ENCODE measurements at regions not wholly inside any gene's neighbourhood (a gene's known extent, or its start where the extent isn't known, plus 50 kb on each side); places are given as distances from the start of the nearest gene placed in this dataset.

DNA sequence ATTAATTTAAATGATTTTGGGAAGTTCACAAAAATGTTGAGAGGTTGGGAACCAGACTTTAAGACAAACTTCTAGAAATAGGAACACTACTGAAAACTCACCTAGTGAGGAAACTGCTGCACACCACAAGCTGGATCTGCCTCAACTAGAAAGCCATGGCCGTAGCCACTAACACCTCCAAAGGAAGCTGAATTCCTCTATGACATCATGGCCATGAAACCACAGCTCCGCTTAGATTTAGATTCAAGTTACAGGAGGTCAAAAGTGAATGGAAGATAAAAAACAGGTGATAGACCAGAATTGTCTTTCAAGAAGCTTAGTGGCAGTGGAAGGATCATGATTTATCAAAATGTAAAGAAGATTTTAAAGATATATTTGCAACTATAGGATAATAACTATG lies 208.8 kb upstream of the ALG10 start:
- no peak for DNase-seq (ENCODE audit: low spot score)
- TF ChIP-seq, protein P1, sequence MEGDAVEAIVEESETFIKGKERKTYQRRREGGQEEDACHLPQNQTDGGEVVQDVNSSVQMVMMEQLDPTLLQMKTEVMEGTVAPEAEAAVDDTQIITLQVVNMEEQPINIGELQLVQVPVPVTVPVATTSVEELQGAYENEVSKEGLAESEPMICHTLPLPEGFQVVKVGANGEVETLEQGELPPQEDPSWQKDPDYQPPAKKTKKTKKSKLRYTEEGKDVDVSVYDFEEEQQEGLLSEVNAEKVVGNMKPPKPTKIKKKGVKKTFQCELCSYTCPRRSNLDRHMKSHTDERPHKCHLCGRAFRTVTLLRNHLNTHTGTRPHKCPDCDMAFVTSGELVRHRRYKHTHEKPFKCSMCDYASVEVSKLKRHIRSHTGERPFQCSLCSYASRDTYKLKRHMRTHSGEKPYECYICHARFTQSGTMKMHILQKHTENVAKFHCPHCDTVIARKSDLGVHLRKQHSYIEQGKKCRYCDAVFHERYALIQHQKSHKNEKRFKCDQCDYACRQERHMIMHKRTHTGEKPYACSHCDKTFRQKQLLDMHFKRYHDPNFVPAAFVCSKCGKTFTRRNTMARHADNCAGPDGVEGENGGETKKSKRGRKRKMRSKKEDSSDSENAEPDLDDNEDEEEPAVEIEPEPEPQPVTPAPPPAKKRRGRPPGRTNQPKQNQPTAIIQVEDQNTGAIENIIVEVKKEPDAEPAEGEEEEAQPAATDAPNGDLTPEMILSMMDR (conservative IDR thresholded peaks at IDR 0.05; ENCODE audit: low read depth) = no peak
- ChIA-PET CTCF (no interaction called here), POLR2A (ENCODE audit: low non-redundant PET) (no interaction called here)
- H3K27ac ChIP-seq = no peak overlapping the region

DNA sequence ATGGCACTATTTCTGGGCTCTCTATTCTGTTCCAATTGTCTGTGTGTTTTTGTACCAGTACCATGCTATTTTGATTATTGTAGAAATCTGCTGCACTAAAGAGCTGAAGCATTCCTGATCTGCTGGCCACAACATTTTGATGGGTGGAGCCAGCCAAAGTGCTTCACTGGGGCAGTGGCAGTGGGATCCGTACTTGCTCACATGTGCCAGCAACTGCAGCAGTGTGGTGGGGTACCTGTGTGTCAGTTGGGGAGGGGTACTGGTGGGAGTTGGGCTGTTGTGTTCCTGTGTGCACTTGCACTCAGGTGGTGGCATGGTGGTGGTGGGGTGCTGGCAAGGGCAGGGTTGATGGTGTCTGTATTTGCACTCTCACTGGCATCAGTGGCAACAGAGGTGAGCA lies 204.6 kb upstream of the ALG10 start:
- TF ChIP-seq, protein P1 (conservative IDR thresholded peaks at IDR 0.05; ENCODE audit: low read depth) = no peak
- ChIA-PET POLR2A (ENCODE audit: low non-redundant PET) (no interaction called here), CTCF (no interaction called here)
- no peak overlapping the region for H3K27ac ChIP-seq
- DNase-seq (ENCODE audit: low spot score) = no peak

DNA sequence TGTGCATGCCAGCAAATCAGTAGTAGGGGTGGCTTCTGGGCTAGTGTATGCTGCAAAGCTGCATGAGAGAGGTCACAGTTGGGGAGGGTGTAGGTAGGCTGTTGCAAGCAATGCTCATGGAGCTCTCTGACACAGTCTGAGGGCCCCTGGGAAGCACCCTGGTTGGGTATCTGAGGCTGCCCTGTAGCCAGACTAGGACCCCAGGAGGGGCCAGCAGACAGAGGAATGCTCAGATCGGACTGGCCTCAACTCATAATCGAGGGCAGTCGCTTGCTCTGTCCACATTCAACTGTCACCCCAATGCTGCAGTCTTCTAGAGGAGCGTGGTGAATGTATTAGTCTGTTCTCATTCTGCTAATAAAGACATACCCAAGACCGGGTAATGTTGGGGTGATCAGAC lies 204.0 kb upstream of the ALG10 start:
- TF ChIP-seq, protein P1 (conservative IDR thresholded peaks at IDR 0.05; ENCODE audit: low read depth) = no peak
- POLR2A ChIA-PET (ENCODE audit: low non-redundant PET) = no interaction called here
- DNase-seq (ENCODE audit: low spot score) = no peak
- CTCF ChIA-PET = no interaction called here
- no peak overlapping the region for H3K27ac ChIP-seq

DNA sequence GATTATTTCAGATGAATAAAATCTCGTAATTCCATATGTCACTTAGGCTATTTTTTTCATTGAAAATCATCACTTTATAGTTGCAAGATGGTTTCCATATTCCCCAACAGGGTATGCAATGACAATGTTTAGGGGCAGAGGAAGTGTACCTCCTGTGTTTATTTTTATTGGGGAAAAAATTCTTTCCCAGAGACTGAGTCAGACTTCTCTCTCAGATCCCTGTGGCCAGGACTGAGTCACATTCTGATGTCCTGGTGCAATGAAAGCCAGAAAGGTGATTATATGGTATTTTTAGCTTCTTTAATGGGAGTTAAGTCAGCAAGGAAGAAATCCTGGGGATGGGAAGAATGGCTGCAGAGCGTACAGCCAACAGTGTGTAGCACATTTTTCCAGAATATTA lies 196.9 kb upstream of the ALG10 start:
- TF ChIP-seq, protein P1 (conservative IDR thresholded peaks at IDR 0.05; ENCODE audit: low read depth) = no peak
- ChIA-PET CTCF (no interaction called here), POLR2A (ENCODE audit: low non-redundant PET) (no interaction called here)
- no peak for DNase-seq (ENCODE audit: low spot score)
- H3K27ac ChIP-seq = no peak overlapping the region

DNA sequence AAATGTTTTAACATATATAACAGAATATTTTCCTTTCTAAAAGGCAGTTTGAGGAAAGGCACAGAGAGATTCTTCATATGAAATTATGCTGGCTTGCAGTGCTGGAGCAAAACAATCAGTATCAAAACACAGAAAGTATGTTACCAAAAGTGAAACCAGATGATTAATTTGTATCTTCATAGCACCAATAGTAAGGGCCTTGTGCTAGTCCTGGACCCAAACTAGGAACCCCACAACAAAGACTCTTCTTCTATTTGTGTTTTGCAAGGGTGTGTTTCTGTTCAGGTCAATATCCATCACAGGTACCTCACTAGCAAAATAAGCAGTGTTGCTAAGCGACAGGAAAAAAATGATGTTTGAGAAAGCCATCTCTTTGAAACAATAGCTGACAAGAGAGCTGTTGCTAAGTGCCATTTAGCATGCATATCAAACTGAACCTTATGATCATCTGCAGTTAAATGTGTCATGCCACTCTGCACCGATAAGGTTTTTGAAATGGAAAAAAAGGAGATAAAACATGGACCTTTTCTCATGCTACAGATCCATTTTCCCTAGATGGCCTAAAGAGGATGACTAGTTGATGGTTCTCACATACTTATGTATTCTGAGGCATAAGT lies 196.2 kb upstream of the ALG10 start:
- ChIA-PET CTCF (no interaction called here), POLR2A (ENCODE audit: low non-redundant PET) (no interaction called here)
- H3K27ac ChIP-seq = no peak overlapping the region
- DNase-seq (ENCODE audit: low spot score) = no peak
- TF ChIP-seq, protein P1 (conservative IDR thresholded peaks at IDR 0.05; ENCODE audit: low read depth) = no peak

DNA sequence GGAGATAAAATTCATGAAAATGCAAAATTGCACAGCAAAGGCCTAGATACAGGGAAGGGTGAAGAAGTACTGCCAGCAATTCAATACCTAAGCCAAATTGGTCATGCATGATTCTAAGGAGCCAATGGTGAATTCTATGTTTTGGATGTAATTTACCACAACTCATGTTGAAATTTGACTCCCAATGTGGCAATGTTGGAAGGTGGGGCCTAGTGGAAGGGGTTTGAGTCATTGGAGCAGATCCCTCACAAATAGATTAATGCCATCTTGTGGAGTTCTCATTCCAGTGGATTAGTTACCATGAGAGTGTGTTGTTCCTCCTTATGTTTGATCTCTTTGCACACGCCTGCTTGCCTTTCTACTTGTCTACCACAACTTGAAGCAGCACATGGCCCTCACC lies 194.0 kb upstream of the ALG10 start:
- CTCF ChIA-PET = no interaction called here
- no peak for DNase-seq (ENCODE audit: low spot score)
- POLR2A ChIA-PET (ENCODE audit: low non-redundant PET) = no interaction called here
- no peak overlapping the region for H3K27ac ChIP-seq
- TF ChIP-seq, protein P1 (conservative IDR thresholded peaks at IDR 0.05; ENCODE audit: low read depth) = no peak

DNA sequence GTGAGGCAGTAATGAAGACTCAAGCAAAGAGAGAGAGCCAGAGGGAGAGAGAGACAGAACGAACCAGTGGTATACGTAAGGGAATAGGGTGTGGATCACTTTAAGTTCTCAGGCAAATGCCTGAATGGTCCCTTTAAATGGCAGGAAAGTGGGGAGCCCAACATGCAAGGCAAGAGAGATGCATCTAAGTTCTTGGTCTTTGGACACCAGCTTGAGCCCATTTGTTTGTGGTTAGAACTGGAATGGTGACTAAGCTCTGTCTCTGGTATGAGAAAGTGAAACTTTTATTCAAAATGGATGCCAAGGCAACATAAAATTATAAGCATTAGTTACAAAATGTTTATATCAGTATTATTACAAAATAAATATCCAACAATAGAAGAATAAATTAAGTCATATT lies 192.2 kb upstream of the ALG10 start:
- ChIA-PET POLR2A (ENCODE audit: low non-redundant PET) (no interaction called here), CTCF (interaction anchor here (0.6 kb wide), 1 partner anchor 63 kb away, joined by 3 read pairs; no protein-coding TSS in a partner anchor)
- TF ChIP-seq, protein P1 (conservative IDR thresholded peaks at IDR 0.05; ENCODE audit: low read depth) = no peak
- DNase-seq (ENCODE audit: low spot score) = no peak
- no peak overlapping the region for H3K27ac ChIP-seq
